Renal cortex interstitium (tissue), 11 donors: ENCODE measurements at regions not wholly inside any gene's neighbourhood (a gene's known extent, or its start where the extent isn't known, plus 50 kb on each side); places are given as distances from the start of the nearest gene placed in this dataset.

Source experiments
- DNase-seq, 11 donors: peaks; one replicate each; pipeline ENCODE4 v3.0.0-alpha.2; 2013; ENCODE audit warnings: low read depth in 9 of 11, low spot score in 4 of 11; ENCODE audit errors: extremely low read depth in 1 of 11

- DNase-seq = no peak
Measured at GRCh38 chr7:106957766-106958165, 86.7 kb upstream of the PRKAR2B start.

DNA sequence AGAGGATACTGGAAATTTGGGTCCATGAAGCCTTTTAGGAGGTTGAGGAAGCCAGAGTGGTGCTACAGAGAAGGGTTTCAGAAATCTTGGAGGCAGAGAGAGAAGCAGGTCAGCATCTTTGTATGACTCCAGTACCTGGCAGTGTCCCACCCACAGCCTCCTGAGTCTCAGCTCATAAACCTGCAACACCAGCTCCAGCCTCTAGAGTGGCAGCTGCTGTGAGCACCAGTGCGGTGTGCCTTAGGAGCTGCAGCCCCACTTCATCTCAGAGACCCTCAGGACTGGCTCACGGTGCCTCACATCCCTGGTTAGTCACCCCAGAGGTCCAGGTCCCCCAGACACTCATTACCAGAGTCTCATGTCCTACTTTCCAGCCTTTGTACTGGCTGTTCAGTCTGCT lies 84.8 kb upstream of the PRKAR2B start:
- no peak for DNase-seq

- no peak for DNase-seq
Measured at GRCh38 chr7:106962751-106963150, 81.8 kb upstream of the PRKAR2B start.

DNA sequence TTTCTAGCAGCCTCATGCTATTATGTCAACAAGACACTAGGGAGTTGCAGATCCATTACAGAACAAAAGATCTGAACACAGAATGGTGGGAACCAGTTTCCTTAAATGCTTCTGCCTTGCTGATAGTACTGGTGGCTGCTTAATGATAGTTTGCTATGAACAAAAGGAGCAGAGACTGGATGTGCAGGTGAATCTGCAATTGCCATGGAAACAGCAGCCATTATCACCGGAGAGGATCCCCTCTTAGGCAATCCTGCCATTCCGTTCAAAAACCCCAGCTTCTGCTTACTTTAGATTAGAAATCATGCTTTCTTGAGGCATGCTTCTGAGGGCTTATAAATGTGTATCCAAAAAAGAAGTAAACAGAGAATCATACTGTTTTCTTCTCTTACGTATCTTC lies 80.0 kb upstream of the PRKAR2B start:
- DNase-seq = no peak

GRCh38 chr7:106965108-106965507 lies 79.4 kb upstream of the PRKAR2B start:
- DNase-seq = no peak

GRCh38 chr7:106966121-106966520 lies 78.4 kb upstream of the PRKAR2B start:
- no peak for DNase-seq

DNA sequence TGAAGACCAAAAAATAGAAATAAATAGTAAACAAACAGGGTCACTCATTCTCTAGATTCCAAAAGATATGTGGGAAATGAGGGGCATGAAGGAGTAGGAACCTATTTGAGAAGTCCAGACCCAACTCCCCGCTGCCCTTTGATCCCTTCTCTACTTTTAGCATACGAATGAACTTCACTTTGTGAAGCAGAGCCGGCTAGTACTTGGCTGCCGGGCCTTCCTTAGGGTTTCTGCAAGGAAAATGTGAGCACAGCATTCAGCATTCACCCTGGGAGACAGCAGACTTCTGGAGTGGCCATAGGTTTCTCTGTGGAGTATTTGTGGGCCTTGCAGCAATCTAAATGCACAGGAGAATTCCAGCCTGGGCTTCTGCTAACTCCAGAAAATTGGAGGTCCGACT lies 76.3 kb upstream of the PRKAR2B start:
- DNase-seq = no peak

DNA sequence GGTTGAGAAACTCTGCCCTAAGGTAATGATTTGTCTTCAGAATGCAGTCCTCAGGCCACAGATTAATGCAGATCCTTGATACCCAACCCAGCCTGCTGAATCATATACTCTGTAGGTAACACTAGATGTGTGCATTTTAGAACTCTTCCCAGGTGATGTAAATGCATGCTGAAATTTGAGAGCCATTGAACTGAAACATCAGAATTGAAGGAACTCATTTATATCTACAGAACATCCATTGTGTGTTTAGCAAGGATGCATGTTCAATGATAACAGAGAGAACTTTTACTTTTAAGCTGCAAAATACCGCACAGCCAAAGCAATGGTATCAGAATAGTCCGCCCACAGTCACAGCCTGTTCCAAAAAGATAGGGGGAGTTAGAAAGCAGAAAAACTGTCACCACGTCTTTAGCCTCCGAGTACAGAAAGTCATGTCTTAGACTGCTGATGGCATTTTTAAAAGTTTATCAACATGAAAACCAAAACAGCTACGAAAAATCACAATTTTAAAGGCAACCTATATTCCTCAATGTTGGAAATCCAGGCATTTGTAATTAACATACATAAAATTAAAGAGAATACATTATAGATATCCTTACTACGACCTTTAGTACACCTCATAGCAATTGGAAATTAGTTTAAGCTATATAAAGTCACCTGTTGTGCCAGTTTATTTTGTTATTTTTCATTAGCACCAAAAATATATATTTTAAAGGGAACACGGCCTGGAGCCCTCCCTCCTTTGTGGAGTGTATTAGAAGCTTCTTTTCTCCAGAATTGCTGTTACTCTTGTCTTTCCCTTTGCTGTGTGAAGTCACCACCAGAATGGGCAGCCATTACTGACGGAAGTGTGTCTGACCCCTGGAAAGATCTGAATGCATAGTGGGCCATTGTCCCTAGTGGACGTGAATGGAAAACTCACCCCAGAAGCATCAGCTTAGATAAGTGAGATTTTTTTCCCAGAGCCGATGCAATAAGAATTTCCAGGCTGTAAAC lies 65.8 kb upstream of the PRKAR2B start:
- DNase-seq = no peak

DNA sequence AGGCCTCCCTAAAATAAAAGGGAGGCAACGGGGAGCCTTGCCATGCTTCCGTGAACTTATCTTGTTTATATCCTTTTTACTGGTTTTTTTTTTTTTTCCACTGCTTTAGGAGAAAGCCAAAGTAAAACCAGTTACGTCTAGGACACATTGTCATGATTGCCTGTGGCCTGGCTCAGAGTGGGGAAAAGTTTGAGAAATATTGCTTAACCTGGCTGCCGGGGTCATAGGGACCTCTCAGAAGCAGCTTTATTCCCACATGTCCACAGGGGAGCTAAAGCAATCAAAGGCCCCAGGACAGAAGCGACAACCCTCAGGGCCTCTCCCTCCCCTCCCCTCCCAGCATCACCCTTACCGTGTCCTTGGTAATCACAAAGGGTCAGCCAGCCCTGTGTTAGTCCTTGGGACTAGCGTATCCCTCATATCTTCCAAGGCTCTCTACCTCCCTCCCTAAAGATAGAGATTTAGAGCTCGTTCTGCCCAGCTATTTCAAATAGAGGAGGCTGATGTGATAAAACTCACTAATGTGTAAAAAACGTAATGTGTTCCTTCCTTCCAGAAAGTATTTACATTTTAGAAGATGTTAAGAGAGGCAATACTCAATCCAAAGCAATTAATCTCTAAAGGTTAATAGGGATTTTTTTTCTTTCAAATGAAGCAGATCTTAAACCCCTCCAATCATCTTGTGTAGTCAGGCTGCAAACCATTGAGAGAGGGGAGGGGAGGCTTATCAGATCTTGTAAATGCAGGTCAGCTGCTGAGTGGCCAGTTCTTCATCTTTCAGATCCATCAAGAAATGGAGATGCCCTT lies 64.8 kb upstream of the PRKAR2B start:
- no peak for DNase-seq

GRCh38 chr7:106980358-106980685 lies 64.2 kb upstream of the PRKAR2B start:
- DNase-seq = no peak

DNA sequence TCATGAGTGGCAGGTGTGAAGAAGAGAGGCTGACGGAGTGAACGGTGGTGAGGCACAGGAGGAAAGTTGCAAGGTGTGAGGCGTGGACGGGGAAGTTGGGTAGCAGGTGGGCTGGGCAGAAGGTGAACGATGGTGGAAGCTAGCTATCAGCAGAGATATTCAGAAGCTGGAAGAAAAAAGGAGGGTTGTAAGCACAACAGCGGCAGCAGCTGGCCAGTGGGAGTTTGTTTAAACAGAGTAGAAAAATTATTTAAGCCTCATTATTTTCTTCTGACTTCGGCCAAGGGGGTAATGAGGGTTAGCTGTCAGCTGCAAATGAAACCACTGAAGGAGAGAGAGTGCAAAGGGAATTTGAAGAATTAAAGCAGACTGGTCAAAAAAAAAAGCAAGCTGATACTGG lies 62.1 kb upstream of the PRKAR2B start:
- DNase-seq = peak; percentile 15 to 74 (median 30)

- no peak for DNase-seq
Measured at GRCh38 chr7:106984034-106984433, 60.5 kb upstream of the PRKAR2B start.

DNA sequence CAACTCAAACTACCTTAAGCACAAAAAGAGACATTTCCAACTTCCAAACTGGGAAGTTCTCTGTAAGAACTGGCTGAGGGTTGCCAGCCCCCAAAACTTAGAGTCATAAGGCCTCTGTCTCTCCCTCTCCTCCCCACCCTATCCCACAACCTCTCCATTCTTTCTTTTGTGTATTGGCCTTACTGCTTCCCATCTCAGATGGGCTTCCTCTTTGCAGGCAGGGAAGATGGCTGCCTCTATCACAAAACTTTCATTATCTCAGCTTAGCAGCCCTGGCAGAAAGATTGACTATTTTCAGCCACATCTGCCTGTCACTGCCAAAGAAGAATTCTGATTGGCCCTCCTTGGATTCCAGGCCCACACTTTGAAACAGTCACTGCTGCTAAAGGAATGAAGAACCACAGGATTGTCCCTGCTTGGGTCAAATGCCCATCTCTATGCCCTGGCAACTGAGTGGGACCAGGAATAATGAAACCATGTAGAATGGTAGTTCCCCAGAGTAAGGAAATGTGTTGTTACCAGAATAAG lies 58.0 kb upstream of the PRKAR2B start:
- no peak for DNase-seq

GRCh38 chr7:106987777-106988176 lies 56.7 kb upstream of the PRKAR2B start:
- no peak for DNase-seq

GRCh38 chr7:106992511-106992910 lies 52.0 kb upstream of the PRKAR2B start:
- no peak for DNase-seq
